SU-DHL-6 (cell line): ENCODE measurements at regions not wholly inside any gene's neighbourhood (a gene's known extent, or its start where the extent isn't known, plus 50 kb on each side); places are given as distances from the start of the nearest gene placed in this dataset.
"Not testable (repeated sequence)": the region's sequence is repeated elsewhere in the genome, so short reads cannot be mapped to it uniquely, and the experiment has no call there.

Source experiments
- H2AFZ ChIP-seq: fragments of 200-600 bp; sonication (generic); 2 replicates; pipeline ENCODE4 v1.6.1; 2014; ENCODE audit warnings: low read depth, mild to moderate bottlenecking, moderate library complexity, mixed read lengths, antibody characterized with exemption, low read length; ENCODE audit not compliant: severe bottlenecking
- H3F3A ChIP-seq: fragments of 200-600 bp; shearing (Covaris generic); 2 replicates; pipeline ENCODE4 v1.6.0; 2016; ENCODE audit warnings: antibody characterized with exemption, mild to moderate bottlenecking; ENCODE audit not compliant: insufficient read depth
- H3K27ac ChIP-seq: fragments of 200-600 bp; sonication (generic); 2 replicates; pipeline ENCODE4 v1.5.1; 2016; ENCODE audit warnings: low read depth, mild to moderate bottlenecking, low read length, moderate library complexity, mixed read lengths
- H3K27me3 ChIP-seq: fragments of 200-600 bp; sonication (generic), shearing (Covaris generic); 2 replicates; pipeline ENCODE4 v1.6.0; 2014; ENCODE audit warnings: mild to moderate bottlenecking, low read length
- H3K36me3 ChIP-seq: fragments of 200-600 bp; sonication (generic); 2 replicates; pipeline ENCODE4 v1.6.1; 2014; ENCODE audit warnings: mild to moderate bottlenecking, low read length, mixed read lengths
- H3K4me2 ChIP-seq: fragments of 300-600, 200-600 bp; shearing (Covaris generic), sonication (generic); 2 replicates; pipeline ENCODE4 v1.6.0; 2014; ENCODE audit warnings: low read length, low read depth, mild to moderate bottlenecking; ENCODE audit not compliant: poor library complexity, severe bottlenecking
- H3K4me3 ChIP-seq: fragments of 200-600 bp; sonication (generic); 2 replicates; pipeline ENCODE4 v1.5.1; 2014; ENCODE audit warnings: antibody characterized with exemption, low read length, mild to moderate bottlenecking, mixed read lengths; ENCODE audit not compliant: insufficient read depth, poor library complexity, severe bottlenecking
- H3K79me2 ChIP-seq: fragments of 200-600 bp; sonication (generic); 2 replicates; pipeline ENCODE4 v1.6.1; 2014; ENCODE audit warnings: mild to moderate bottlenecking, low read length, moderate library complexity; ENCODE audit not compliant: insufficient read depth
- H3K9ac ChIP-seq: fragments of 200-600 bp; sonication (generic); 2 replicates; pipeline ENCODE4 v1.7.0; 2014; ENCODE audit warnings: mild to moderate bottlenecking, low read length
- H3K9me2 ChIP-seq: fragments of 200-600 bp; sonication (generic); replicated peaks from 2 replicates; pipeline ENCODE4 v1.6.1; 2014; ENCODE audit warnings: low read length; ENCODE audit not compliant: insufficient read depth
- H3K9me3 ChIP-seq: fragments of 200-600 bp; sonication (generic); 2 replicates; pipeline ENCODE4 v1.6.1; 2014; ENCODE audit warnings: low read length, mixed read lengths; ENCODE audit not compliant: insufficient read depth
- H4K20me1 ChIP-seq: fragments of 200-600 bp; sonication (generic); 2 replicates; pipeline ENCODE4 v1.6.1; 2014; ENCODE audit warnings: low read depth, mild to moderate bottlenecking, antibody characterized with exemption, low read length, moderate library complexity, mixed read lengths
- CTCF ChIP-seq: fragments of 200-600 bp; sonication (generic); IDR thresholded peaks from one replicate; pipeline ENCODE4 v1.5.1; 2017; ENCODE audit warnings: antibody characterized with exemption, mild to moderate bottlenecking, low read length, moderate library complexity; ENCODE audit not compliant: insufficient read depth, poor library complexity, severe bottlenecking
- EZH2phosphoT487 ChIP-seq: fragments of 200-600 bp; sonication (generic), shearing (Covaris generic); conservative IDR thresholded peaks from 2 replicates; pipeline ENCODE4 v1.6.1; 2018; ENCODE audit warnings: mild to moderate bottlenecking, antibody characterized with exemption, low read length, moderate library complexity, mixed read lengths

DNA sequence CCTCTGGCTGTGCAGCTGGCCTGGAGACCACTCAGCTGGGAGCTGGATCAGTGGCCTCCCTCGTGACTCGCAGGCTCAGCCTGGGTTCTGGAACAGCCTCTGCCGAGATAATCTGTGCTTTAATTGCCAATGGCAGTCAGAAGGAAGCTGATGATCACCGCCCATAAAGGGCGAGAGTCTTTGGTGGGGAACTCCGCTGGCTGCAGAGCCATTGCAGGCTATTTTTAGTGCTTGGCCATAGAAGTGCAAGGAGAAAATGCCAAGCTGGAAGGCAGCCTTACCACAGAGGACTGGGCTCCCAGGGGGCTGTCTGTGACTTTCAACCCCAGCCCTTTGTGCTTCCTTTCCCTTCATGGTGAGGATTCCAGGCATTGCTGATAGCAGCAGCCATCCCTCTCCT lies 62.2 kb upstream of the TENM4 start:
- Histone ChIP-seq H3K27ac (no peak overlapping the region), H3K9ac (no peak overlapping the region), H3K9me3 (no peaks in the 10 kb centered on the region), H3F3A (no peaks in the 10 kb centered on the region), H3K79me2 (no peaks in the 10 kb centered on the region), H3K27me3 (no peaks in the 10 kb centered on the region), H4K20me1 (no peaks in the 10 kb centered on the region), H3K9me2 (no peaks in the 10 kb centered on the region), H3K36me3 (no peaks in the 10 kb centered on the region), H3K4me3 (no peak overlapping the region), H2AFZ (no peak overlapping the region), H3K4me2 (no peak overlapping the region)
- no peak for TF ChIP-seq EZH2phosphoT487
- no peak for TF ChIP-seq CTCF

GRCh38 chr11:79501707-79502106 lies 60.9 kb upstream of the TENM4 start:
- Histone ChIP-seq H3K9me2 (no peaks in the 10 kb centered on the region), H4K20me1 (no peaks in the 10 kb centered on the region), H3K9ac (no peak overlapping the region), H3K79me2 (no peaks in the 10 kb centered on the region), H2AFZ (no peak overlapping the region), H3K36me3 (no peaks in the 10 kb centered on the region), H3K27me3 (no peaks in the 10 kb centered on the region), H3F3A (no peaks in the 10 kb centered on the region), H3K4me3 (no peak overlapping the region), H3K4me2 (no peak overlapping the region), H3K9me3 (no peaks in the 10 kb centered on the region), H3K27ac (no peak overlapping the region)
- TF ChIP-seq EZH2phosphoT487 (no peak), CTCF (no peak)

DNA sequence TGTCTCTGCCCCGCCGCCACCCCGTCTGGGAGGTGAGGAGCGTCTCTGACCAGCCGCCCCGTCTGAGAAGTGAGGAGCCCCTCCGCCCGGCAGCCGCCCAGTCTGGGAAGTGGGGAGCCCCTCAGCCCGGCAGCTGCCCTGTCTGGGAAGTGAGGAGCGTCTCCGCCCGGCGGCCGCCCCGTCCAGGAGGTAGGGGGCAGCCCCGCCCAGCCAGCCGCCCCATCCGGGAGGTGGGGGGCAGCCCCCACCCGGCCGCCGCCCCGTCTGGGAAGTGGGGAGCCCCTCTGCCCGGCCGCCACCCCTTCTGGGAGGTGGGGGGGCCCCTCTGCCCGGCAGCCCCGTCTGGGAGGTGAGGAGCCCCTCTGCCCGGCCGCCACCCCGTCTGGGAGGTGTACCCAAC lies 59.1 kb upstream of the TENM4 start:
- not testable (repeated sequence) for H4K20me1 ChIP-seq, H3K9ac ChIP-seq, H3K36me3 ChIP-seq, H3K79me2 ChIP-seq, H3K27me3 ChIP-seq, H3K27ac ChIP-seq, H3K9me2 ChIP-seq, H3K4me3 ChIP-seq, H3F3A ChIP-seq, H2AFZ ChIP-seq, H3K4me2 ChIP-seq, H3K9me3 ChIP-seq

GRCh38 chr11:79498667-79499066 lies 57.8 kb upstream of the TENM4 start:
- no peaks in the 10 kb centered on the region for H4K20me1 ChIP-seq
- no peaks in the 10 kb centered on the region for H3K79me2 ChIP-seq
- H3K4me2 ChIP-seq = no peak overlapping the region
- H3K9ac ChIP-seq = no peak overlapping the region
- no peak overlapping the region for H3K27ac ChIP-seq
- H3F3A ChIP-seq = no peaks in the 10 kb centered on the region
- TF ChIP-seq CTCF (no peak), EZH2phosphoT487 (no peak)
- no peaks in the 10 kb centered on the region for H3K36me3 ChIP-seq
- H3K27me3 ChIP-seq = no peaks in the 10 kb centered on the region
- no peaks in the 10 kb centered on the region for H3K9me3 ChIP-seq
- H3K4me3 ChIP-seq = no peak overlapping the region
- no peak overlapping the region for H2AFZ ChIP-seq
- no peaks in the 10 kb centered on the region for H3K9me2 ChIP-seq
